Islet of Langerhans (tissue), 1 donor: ENCODE measurements at regions not wholly inside any gene's neighbourhood (a gene's known extent, or its start where the extent isn't known, plus 50 kb on each side); places are given as distances from the start of the nearest gene placed in this dataset.
"Not testable (repeated sequence)": the region's sequence is repeated elsewhere in the genome, so short reads cannot be mapped to it uniquely, and the experiment has no call there.

ENCODE experiments used
- FAIRE-seq: peaks from one replicate; lab custom pipeline; 2011; peaks lifted over from hg19 to GRCh38; lab: Jason Lieb, UNC

DNA sequence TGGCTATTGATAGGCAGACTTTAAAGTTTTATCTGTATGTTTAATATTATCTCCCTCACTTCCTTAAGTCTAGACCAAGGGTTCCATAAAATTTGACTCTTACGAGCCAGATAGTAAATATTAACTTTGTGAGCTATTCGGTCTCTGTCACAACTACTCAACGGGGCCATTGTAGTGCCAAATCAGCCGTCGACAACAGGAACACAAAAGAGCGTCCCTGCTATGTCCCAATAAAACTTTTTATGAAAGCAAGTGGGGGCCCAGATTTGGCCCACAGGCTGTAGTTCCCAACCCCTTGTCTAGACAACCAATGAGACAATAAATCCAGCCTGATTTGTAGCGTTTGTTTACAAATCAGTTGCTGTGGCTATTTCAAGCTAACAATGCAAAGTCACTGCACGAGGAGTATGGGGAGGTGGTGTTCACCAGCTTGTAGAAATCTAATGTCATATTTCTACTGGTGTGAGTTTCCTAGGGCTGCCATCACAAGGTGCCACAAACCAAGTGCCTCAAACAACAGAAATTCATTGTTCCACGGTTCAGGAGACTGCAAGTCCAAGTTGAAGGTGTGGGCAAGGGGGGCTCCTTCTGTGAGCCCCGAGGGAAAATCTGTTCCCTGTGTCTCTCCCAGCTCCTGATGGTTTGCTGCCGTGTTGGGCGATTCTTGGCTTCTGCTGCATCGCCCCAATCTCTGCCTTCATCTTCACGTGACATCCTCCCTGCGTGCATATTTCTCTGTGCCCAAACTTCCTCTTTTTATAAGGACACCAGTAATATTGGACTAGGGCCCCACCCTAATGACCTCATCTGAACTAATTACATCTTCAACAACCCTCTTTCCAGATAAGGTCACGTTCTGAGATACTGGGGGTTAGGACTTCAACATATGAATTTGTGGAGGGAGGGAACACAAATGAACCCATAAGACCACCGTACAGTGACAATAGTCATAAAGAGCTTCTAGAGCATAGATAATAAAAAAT, 356.0 kb upstream of the JARID2 start:
- no peak for FAIRE-seq

DNA sequence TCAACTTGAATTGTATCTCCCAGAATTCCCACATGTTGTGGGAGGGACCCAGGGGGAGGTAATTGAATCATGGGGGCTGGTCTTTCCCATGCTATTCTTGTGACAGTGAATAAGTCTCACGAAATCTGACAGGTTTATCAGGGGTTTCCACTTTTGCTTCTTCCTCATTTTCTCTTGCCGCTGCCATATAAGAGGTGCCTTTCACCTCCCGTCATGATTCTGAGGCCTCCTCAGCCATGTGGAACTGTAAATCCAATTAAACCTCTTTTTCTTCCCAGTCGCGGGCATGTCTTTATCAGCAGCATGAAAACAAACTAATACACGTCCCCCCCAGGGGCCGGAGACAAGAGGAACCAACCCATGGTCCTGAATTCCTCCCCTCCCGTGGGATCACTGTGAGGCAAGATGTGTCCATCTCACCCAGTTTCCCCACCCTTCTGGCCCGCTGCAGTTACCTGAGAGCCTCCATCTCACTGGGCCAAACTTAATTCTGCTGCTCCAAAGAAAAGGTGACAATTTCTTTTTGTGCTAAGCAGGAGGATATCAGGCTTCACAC, 354.0 kb upstream of the JARID2 start:
- not testable (repeated sequence) for FAIRE-seq

DNA sequence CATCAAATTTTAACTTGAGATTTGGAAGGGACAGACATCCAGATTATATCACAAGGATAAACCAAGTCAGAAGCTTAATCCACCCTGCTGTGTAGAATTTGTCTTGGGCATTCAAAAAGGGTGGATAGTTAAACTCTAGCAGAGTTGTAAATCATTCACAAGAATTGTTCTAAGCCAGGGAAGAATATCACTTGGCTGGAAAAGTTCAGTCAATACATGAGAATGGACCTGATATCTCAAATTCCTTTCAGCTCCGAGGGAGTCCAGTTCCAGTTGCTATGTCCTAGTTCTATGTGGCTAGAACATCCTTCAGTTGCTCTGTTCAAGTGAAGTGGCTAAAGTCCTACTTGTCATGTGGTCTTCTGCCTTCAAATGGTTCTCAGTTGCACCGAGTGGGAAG, 351.8 kb upstream of the JARID2 start:
- no peak for FAIRE-seq

DNA sequence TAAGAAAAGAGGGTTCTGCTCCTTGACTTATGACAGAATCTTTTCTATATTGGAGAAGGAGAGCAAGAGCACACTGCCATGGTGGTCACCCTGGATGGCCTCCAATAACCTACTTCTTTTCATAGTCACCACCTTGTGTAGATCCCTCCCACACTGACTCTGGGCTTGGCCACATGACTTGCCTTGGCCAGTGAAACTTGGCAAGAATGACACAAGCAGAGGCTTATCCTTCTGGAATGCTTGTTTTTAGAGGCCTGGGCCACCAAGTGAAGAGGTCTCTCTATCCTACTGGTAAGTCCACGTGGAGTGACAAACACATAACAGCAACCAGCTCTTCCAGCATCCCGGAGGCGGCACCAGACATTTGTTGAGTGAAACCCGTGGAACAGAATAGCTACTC, 349.4 kb upstream of the JARID2 start:
- no peak for FAIRE-seq

DNA sequence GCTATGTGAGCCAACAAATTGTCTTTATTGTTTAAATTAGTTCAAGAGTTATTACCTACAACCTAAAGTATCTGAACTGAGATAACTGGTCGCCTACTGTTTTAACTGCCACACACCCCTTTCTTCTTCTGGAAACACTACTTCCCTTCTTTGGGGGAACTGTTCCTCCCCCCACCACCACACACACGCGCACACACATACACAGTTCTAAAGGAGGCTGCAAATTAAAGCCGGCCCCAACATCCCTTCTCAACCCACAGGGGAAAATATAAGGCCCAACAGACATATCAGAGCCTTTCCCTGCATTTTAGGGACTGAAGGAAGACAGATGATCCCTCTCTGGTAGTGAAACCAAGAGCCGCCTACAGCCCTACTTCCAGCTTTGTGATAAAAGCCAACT, 348.0 kb upstream of the JARID2 start:
- FAIRE-seq: no peak

DNA sequence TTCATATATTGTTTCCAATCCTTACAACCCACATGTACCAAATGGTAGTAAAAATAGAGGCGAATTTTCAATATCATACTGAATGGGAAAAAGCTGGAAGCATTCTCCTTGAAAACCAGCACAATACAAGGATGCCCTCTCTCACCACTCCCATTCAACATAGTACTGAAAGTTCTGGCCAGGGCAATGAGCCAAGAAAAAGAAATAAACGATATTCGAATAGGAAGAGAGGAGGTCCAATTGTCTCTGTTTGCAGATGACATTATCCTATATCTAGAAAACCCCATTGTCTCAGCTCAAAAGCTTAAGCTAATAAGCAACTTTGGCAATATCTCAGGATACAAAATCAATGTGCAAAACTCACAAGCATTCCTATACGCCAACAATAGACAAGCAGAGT, 346.4 kb upstream of the JARID2 start:
- FAIRE-seq: not testable (repeated sequence)

DNA sequence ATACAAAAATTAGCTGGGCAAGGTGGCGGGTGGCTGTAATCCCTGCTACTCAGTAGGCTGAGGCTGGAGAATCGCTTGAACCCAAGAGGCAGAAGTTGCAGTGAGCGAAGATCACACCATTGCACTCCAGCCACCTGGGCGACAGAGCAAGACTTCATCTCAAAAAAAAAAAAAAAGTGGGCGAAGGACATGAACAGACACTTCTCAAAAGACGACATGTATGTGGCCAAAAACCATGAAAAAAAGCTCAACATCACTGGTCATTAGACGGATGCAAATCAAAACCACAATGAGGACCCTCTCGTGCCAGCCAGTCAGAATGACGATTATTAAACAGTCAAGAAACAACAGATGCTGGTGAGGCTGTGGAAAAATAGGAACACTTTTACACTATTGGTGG, 344.9 kb upstream of the JARID2 start:
- FAIRE-seq: no peak

DNA sequence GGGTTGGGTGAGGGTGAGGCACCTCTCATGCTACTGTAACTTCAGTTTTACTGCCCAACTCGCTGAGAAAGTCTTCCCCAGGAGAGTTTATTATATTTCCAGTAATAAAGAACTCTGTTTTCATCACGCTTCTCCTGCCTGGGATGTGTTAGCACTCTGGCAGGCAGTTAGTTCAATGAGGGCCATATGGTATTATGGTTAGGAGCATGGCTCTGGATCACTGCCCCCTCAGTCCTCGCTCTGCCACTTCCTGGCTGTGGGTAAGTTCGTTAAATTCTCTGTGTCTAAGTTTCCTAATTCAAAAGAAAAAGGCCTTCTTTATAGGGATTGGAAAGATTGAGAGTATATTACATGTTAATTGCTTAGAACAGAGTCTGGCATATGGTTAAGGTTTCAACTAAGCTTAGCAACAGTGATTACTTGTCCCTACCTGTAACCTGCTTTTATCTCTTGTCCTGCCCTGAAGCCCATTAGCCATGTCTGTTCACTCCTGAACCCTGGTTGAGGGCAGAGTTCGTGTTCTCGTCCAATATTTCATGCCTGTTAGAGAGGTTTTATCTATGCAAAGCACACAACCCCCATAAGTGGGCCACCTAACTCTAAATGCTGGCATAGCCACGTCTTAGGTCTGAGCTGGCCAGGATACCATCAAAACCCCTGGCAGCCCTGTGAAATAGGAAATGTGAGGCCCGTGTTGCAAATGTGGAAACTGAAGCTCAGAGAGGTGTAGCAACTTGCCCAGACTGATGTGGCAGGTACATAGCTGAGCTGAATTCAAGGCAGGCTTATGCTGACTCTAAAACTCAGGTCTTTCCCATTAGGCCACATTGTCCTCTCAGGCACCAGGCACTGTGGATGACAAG, 342.5 kb upstream of the JARID2 start:
- FAIRE-seq: no peak

DNA sequence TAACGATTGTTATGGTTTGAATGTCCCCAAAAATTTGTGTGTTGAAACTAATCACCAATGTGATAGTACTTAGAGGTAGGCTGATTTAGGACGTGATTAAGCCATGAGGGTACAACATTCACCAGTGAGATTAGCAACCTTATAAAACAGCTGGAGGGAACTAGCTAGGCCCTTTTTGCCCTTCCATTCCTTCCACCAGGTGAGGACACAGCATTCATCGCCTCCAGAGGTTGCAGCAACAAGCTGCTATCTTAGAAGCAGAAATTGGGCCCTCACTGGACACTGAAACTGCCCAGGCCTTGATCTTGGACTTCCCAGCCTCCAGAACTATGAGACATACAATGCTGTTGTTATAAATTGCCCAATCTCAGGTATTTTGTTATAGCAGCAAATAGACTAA, 340.7 kb upstream of the JARID2 start:
- FAIRE-seq: no peak

DNA sequence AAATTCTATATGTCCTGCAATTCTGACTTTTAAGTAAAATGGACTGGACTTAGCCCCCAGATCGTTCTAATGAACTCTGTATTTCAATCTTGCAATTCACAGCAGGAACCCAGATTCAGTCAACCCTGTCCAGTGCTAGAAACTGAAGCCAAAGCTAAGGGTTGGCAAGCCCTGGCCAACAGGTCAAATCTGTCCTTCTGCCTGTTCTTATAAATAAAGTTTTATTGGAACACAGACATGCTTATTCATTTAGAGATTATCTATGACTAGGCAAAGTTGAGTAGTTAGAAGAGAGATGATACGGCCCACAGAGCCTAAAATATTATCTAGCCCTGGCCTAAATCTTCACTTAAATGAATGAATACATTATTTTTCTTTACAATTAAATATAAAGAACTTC, 339.2 kb upstream of the JARID2 start:
- FAIRE-seq: no peak

DNA sequence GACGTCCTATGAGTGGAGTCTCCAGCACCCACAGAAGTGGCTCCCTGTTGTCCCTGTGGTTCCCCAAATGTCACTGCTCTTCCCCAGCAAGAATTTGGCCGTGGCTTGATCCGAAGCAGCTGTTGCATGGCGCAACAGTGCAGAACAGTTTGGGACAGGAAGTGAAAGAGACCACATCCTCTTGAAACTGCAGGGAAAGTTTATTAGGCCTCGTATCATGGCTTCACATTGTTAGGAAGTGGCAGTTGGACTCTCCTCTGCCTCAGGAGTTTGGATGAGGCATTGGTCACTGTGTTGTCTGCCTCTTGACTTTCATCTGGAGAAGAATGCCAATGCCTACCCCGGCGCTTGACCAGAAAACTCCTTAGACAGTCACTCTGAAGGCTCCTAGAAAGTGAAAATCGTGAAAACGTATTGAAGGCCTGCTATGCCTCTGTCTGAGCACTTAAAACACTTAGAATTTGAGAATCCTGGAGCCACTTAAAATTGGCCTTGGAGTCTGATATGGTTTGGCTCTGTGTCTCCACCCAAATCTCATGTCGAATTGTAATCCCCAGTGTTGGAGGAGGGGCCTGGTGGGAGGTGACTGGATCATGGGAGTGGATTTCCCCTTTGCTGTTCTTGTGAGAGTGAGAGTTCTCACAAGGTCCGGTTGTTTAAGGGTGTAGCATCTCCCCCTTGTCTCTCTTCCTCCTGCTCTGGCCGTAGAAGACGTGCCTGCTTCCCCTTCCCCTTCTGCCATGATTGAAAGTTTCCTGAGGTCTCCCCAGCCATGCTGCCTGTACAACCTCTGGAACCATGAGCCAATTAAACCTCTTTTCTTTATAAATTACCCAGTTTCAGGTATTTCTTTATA, 334.9 kb upstream of the JARID2 start:
- no peak for FAIRE-seq

DNA sequence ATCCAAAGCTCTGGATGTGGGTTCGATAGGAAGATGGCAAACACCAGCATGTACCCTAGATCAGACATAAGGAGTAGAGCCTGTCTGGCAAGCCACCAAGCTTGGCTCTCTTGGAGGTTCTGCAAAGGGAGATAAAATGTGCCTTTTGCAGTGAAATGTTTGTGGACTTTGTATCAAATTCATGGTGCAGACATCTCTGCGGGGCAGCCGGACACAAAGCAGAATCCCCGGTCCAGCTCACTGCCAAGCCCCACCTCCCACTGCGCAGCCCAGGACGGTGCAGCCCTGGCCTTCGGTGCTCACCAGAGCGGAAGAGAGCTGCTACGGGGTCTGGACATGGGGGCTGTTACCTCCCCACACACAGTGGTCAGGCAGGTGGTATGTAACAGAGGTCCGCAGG, 333.6 kb upstream of the JARID2 start:
- no peak for FAIRE-seq

DNA sequence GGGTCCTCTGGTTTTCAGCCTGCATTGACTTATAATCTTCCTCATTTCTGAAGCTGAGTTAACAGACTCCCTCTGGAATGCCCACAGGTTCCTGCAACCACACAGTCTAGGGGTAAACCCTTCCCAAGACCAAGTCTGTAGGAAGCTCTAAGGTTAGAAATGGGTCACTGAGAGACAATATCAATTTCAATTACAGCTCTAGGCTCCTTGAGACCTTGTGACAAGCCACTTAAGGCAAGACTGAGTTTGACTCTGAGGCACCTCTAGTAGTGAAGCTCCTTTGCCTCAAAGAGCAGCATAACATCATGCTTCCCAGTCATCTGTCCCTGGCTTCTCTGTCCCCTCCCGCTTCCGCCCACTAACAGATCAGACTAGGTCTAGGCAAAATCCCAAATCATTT, 333.2 kb upstream of the JARID2 start:
- no peak for FAIRE-seq

DNA sequence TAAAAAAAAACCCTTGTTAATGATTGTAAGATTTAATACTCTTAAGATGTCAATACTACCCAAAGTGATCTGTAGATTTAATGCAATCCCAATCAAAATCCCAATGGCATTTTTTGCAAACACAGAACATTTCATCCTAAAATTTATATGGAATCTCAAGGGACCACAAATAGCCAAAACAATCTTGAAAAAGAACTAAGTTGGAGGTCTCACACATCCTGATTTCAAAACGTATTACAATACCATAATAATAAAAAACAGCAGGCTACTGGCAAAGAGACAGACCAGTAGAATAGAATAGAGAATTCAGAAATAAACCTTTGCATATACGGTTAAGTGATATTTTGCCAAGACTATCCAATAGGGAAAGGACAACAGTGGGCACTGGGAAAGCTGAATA, 331.9 kb upstream of the JARID2 start:
- no peak for FAIRE-seq

DNA sequence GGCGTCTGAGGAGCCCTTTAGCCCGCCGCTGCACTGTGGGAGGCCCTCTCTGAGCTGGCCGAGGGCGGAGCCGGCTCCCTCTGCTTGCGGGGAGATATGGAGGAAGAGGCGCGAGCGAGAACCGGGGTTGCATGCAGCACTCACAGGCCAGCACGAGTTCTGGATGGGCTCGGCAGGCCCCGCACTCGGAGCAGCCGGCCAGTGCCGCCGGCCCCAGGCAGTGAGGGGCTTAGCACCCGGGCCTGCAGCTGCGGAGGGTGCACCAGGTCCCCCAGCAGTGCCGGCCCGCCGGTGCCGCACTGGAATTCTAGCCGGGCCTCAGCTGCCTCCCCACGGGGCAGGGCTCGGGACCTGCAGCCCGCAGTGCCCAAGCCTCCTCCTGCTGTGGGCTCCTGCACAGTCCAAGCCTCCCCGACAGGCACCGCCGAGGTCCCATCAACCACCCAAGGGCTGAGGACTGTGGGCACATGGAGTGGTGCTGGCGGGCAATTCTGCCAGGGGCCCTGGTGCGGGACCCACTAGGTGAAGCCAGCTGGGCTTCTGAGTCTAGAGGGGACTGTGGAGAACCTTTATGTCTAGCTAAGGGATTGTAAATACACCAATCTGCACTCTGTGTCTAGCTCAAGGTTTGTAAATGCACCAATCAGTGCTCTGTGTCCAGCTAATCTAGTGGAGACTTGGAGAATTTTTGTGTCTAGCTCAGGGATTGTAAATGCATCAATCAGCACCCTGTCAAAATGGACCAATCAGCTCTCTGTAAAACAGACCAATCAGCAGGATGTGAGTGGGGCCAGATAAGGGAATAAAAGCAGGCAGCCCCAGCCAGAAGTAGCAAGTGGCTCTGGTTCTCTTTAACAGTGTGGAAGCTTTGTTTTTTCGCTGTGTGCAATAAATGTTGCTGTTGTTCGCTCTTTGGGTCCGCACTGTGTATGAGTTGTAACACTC, 329.7 kb upstream of the JARID2 start:
- no peak for FAIRE-seq

DNA sequence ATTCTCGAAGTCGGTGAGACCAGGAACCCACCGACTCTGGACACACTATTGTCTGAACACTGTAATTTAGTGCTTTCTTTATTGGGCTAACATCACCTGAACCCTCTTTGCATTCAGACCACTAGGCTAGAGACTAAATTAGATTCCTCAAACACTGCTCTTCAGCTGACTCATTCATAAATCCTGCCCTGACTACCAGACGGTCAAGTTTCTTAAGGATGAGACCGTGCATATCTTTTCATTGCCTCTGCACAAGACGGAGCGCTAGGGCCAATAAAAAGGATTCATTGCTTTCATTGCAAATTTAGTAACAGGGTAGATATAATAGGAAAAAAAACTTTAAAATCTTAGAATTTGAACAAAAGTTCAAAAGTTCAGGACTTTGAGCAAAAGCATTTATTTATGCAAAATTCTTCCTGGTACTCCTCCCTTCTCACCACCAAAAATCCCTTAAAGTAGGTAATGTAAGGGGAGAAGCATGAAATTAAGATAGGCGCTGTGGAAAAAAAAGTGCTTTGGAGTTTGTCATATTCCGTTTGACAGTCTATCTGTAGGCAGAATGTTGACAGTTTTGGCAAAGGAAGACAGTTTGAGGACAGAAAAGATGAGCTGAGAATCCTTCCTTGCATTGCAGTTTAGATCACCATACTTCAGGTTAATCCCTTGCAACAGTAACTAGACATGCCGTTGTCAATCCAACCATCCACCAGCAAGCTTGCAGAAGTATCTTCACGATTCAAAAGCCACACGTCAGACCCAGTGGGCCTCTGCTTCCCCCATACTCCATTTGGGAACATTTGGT, 328.6 kb upstream of the JARID2 start:
- no peak for FAIRE-seq

DNA sequence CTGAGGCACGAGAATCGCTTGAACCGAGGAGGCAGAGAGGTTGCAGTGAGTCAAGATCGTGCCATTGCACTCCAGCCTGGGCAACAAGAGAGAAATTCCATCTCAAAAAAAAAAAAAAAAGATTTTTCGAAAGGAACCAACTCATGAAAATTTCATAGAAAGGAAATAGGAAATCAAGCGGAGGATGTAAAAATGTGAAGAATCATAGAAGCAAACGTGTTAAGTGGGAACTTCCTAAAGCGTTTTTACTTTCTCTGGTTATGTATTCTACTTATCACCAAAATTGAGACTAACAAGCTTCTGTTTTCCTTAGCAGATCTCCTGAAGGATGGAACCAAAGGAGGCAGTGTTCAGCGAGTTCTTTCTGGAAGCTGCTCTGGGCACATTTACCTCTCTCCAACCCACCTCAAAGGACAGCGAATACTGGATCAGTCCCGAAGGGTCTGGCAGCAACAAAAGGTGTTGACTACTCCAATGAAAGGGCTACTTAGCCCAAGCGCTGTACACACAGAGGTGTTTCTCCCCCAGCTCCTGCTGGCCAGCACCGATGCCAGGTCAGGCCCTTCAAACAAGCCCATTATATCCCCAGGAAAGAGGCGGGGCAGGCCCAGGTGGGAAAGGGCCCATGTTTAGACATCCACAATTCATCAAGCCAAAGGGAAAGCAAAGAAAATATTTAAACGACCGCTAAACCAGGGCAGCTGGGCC, 327.5 kb upstream of the JARID2 start:
- FAIRE-seq: no peak

DNA sequence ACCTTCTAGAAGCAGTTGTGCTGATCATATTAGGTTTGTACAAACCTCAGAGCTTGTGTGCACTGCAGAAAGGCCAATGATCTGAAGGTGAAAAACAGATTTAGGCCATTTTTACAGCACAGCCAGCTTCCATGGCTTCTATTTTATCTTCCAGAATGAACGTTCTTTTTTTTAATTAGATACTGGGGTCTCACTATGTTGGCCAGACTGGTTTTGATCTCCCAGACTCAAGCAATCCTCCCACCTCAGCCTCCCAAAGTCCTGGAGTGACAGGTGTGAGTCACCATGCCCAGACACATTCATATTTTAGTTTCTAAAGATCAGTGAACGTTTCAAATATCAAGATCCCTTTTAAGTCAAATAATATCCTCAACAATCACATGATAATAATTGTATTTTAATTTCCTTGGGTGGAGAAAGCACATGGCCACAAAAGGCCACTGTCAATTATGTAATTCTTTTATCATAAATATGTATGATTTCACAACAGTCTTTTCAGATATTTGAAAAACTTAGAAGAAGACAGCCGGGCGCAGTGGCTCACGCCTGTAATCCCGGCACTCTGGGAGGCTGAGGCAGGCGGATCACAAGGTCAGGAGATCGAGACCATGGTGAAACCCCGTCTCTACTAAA, 326.7 kb upstream of the JARID2 start:
- FAIRE-seq: no peak

DNA sequence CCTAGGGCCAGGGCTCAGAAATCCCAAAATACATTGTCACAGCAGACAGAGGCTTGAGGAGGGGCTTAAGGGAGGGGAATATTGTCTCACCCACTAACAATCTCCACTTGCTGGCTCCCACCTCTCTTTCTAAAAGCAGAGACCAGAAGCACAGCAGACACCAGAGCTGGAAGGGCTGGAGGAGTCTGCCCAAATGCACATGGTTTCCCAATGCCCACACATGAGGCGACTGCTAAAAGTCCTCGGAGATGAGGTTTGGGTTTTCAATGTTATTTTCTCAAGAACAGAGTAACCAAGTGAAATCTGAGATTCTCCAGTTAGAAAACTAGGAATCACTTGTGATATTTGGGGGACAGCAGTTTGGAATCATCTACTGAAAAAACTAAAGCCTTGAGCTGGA, 325.6 kb upstream of the JARID2 start:
- no peak for FAIRE-seq
